ENCODE measurements at regions not wholly inside any gene's neighbourhood (a gene's known extent, or its start where the extent isn't known, plus 50 kb on each side); places are given as distances from the start of the nearest gene placed in this dataset.

GRCh38 chr1:34685225-34685624 lies 69.6 kb upstream of the GJB5 start:
- no peak for DNase-seq (ENCODE audit: insufficient read length, low spot score)
- FAIRE-seq, result no peak
- TF ChIP-seq CTCF (IDR thresholded peaks at IDR 0.05; ENCODE audit: insufficient read depth, missing control alignments), result no peak

- no peak for TF ChIP-seq CTCF (IDR thresholded peaks at IDR 0.05; ENCODE audit: insufficient read depth, missing control alignments)
- FAIRE-seq (no peak), DNase-seq (ENCODE audit: insufficient read length, low spot score) (no peak)
Observed at GRCh38 chr1:34686531-34686930, 68.3 kb upstream of the GJB5 start.

- FAIRE-seq (no peak), DNase-seq (ENCODE audit: insufficient read length, low spot score) (no peak)
- TF ChIP-seq CTCF (IDR thresholded peaks at IDR 0.05; ENCODE audit: insufficient read depth, missing control alignments), result no peak
Observed at GRCh38 chr1:34688006-34688741, 66.7 kb upstream of the GJB5 start.

- no peak for DNase-seq (ENCODE audit: insufficient read length, low spot score)
- FAIRE-seq, result no peak
- TF ChIP-seq CTCF (IDR thresholded peaks at IDR 0.05; ENCODE audit: insufficient read depth, missing control alignments), result no peak
Observed at GRCh38 chr1:34690269-34690668, 64.6 kb upstream of the GJB5 start.

- no peak for TF ChIP-seq CTCF (IDR thresholded peaks at IDR 0.05; ENCODE audit: insufficient read depth, missing control alignments)
- DNase-seq (ENCODE audit: insufficient read length, low spot score) (no peak), FAIRE-seq (no peak)
Observed at GRCh38 chr1:34693081-34693480, 61.8 kb upstream of the GJB5 start.

- DNase-seq (ENCODE audit: insufficient read length, low spot score) (no peak), FAIRE-seq (no peak)
- no peak for TF ChIP-seq CTCF (IDR thresholded peaks at IDR 0.05; ENCODE audit: insufficient read depth, missing control alignments)
Observed at GRCh38 chr1:34694383-34694782, 60.5 kb upstream of the GJB5 start.

- no peak for DNase-seq (ENCODE audit: insufficient read length, low spot score)
- FAIRE-seq, result no peak
- TF ChIP-seq CTCF (IDR thresholded peaks at IDR 0.05; ENCODE audit: insufficient read depth, missing control alignments), result no peak
Observed at GRCh38 chr1:34695580-34695979, 59.3 kb upstream of the GJB5 start.
